Testis (tissue), 2 donors: ENCODE measurements at regions not wholly inside any gene's neighbourhood (a gene's known extent, or its start where the extent isn't known, plus 50 kb on each side); places are given as distances from the start of the nearest gene placed in this dataset.

ENCODE experiments used
- CTCF ChIP-seq, 3 experiments: fragments of 450-650 bp in 2 of 3; fragments of 200-600 bp in 1 of 3; sonication (generic) in 1 of 3; IDR thresholded peaks; one replicate each; pipeline ENCODE4 v1.5.1; 2016 to 2019; ENCODE audit warnings: antibody characterized with exemption in 3 of 3, mild to moderate bottlenecking in 2 of 3, moderate library complexity in 1 of 3
- POLR2A ChIP-seq: fragments of 450-650 bp; IDR thresholded peaks from one replicate; pipeline ENCODE4 v1.6.1; 2017; ENCODE audit warnings: antibody characterized with exemption, mild to moderate bottlenecking, moderate library complexity

- TF ChIP-seq CTCF (IDR thresholded peaks at IDR 0.05) (no peak), POLR2A (no peak)
Measured at GRCh38 chr7:66426996-66427395, 201.7 kb upstream of the KCTD7 start.
